Stimulated activated CD4-positive, alpha-beta T cell treated with anti-CD3 and anti-CD28 coated beads, TNF-alpha, amount 100 ng/mL, for 4 hours (primary cell): ENCODE measurements at regions not wholly inside any gene's neighbourhood (a gene's known extent, or its start where the extent isn't known, plus 50 kb on each side); places are given as distances from the start of the nearest gene placed in this dataset.

Experiments
- DNase-seq, 3 experiments: peaks; one replicate each; pipeline ENCODE4 v3.0.0-alpha.2; 2020; ENCODE audit warnings: low read depth in 3 of 3

GRCh38 chr13:105063676-105064075 is 1471.8 kb downstream of the EFNB2 start:
- DNase-seq, result no peak

DNA sequence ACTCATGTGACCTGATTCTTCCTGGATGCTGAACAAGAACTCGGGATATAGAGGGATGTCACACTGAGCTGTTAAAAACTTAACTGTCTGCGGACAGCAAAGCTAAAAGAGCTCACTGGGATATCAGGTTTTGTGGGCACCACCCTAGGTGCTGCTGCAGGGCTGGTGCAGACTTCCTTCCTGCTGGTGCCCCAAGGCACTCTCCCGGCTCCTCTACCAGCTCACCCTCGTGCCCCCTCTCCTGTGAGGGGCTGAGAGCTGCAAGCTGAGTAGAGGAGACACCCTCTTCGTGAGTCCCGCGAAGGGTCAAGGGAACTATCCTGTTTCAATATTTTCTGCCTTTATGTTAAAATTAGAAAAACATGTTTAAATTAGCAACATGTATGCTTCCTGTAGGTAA is 1475.7 kb downstream of the EFNB2 start:
- no peak for DNase-seq

GRCh38 chr13:105058517-105058916 is 1476.9 kb downstream of the EFNB2 start:
- no peak for DNase-seq

- no peak for DNase-seq
These were observed 1482.8 kb downstream of the EFNB2 start for GRCh38 chr13:105052711-105053110.

DNA sequence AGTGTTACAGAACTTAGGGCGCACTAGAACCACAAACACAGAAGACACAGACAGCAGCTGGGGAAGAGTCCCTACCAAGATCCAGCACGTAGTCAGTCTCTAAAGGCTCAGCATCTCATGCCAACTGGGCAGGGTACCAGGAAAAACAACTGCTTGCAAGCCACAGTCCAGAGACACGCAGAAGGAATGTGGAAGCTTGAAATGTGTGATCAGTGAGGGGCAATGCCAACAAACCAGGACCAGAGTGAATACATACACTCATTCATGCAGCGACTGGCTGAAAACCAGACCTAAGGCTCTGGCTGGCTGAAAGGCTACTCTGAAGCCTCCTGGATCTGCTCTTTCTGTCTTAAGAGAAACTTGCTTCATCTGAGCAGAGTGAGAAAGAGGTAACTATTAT is 1484.8 kb downstream of the EFNB2 start:
- DNase-seq, result no peak

- no peak for DNase-seq
These were observed 1486.8 kb downstream of the EFNB2 start for GRCh38 chr13:105048677-105049076.

- no peak for DNase-seq
These were observed 1487.7 kb downstream of the EFNB2 start for GRCh38 chr13:105047676-105048295.

- no peak for DNase-seq
These were observed 1498.4 kb downstream of the EFNB2 start for GRCh38 chr13:105037110-105037509.

DNA sequence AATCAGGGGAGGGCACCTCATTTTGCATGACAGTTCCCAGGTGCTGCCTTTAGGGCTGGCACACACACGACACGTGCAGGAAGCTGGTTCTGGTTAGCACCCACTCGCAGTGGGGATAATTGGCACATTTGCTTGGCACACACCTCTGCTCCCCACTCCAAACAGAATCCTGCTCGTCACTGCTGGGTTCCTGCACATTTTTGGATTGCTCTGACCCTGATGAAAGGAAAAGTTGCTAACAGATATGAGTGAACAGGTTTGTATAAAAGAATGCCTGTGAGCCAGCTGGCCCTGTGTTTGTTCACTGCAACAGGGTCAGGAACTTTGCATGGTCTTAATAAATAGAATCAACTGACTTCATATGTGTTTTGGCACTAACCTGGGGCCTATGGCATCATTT is 1500.4 kb downstream of the EFNB2 start:
- DNase-seq, result no peak

GRCh38 chr13:105033999-105034398 is 1501.5 kb downstream of the EFNB2 start:
- no peak for DNase-seq

DNA sequence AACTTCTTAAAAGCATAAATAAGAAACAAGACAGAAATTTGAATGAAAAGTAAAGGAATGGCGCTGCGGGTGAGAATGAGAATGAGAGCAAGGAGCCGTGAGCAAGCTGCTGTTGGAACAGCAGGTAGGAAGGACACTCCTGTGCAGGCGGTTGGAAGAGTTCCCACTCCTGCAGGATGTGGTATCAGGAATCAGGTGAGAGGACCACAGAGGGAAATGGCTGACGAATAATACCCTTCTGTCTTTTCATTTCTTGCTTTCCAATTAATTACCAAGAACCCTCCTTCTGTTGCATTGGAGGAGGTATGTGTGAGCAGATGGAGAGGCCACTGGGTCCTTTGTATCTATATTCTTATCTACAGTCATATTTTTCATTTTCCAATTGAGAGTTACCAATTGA is 1504.2 kb downstream of the EFNB2 start:
- no peak for DNase-seq

GRCh38 chr13:105030851-105031250 is 1504.6 kb downstream of the EFNB2 start:
- DNase-seq, result no peak

DNA sequence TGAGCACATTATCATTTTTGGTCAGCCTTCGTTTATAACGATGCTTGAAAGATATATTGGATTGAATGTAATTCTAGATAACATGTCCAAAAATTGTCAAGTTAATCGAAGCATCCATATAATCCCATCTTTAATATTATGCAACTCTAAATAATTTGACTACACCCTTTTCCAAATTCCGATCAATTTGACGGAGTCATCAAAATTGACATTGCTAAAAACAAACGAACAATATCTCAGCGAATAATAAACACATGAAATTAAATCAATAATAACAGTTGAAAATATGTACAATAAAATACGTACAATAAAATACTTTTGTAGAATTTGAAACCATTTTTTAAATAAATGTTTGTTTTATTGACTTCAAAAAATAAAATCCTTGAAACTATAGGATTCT is 1516.4 kb downstream of the EFNB2 start:
- no peak for DNase-seq

DNA sequence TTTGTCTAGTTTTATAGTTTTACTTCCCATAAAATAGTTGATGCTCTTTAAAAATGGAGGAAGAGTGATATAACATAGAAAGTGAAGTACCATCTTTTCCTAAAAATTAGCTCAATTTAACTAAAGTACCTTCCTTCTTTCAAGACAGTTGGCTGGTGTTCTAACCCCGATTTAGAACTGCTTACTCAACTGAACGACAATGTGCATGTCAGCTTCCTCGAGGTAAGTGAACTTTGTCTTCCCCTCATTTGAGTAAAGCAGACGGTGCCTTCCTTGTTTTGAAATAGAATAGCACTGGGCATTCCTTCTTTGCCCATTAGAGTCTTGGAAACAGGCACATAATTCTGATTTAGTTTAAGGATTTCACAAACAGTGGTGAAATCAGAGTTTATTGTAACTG is 1519.2 kb downstream of the EFNB2 start:
- no peak for DNase-seq

GRCh38 chr13:105008604-105009003 is 1526.9 kb downstream of the EFNB2 start:
- no peak for DNase-seq

- DNase-seq, result no peak
These were observed 1528.2 kb downstream of the EFNB2 start for GRCh38 chr13:105007166-105007808.

- no peak for DNase-seq
These were observed 1539.4 kb downstream of the EFNB2 start for GRCh38 chr13:104996022-104996421.

DNA sequence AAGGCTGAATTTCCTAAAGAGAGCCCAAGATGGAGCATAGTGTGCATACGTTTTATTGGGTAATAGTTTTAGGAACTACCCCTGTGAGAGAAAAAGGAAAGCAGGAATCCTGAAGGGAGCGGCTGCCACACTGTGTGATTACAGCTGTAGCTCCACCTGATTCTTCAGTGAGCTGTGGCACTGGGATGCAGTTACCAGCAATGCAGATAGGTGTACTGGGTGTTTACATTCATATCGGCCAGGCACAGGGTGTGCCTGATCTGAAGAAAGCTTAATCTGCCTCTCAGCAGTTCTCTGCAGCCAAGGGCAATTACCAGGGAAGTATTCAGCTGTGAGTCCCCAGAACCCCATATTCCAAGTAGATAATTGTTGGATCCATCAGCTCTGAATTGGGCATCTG is 1541.8 kb downstream of the EFNB2 start:
- DNase-seq, result no peak

GRCh38 chr13:104987621-104988020 is 1547.8 kb downstream of the EFNB2 start:
- DNase-seq, result no peak

DNA sequence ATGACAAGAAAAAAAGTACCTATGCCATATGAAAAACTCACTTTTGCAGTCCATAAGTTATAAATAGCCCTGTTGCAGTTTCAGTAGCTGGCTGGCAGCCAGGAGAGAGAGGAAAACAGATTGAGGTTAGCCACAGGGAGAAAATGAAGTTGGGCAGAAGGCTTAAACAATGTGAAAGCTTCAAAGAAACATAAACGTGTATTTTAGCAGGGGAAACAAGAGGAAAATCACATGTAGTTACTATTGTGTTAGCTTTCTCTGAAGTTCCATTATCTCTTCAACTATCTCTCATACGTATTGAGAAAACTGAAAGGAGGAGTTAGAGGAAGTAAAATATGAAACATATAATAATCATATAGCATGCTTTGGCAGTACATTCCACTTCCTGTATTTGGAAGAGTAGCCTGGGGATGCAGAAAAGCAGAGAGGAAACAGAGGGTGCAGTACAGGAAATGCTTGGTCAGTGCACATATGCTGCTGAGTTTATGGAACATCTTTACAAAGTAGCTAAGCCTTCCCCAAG is 1551.1 kb downstream of the EFNB2 start:
- DNase-seq, result peak in 1 of 3 experiments; percentile 2

GRCh38 chr13:104983601-104984000 is 1551.9 kb downstream of the EFNB2 start:
- no peak for DNase-seq

DNA sequence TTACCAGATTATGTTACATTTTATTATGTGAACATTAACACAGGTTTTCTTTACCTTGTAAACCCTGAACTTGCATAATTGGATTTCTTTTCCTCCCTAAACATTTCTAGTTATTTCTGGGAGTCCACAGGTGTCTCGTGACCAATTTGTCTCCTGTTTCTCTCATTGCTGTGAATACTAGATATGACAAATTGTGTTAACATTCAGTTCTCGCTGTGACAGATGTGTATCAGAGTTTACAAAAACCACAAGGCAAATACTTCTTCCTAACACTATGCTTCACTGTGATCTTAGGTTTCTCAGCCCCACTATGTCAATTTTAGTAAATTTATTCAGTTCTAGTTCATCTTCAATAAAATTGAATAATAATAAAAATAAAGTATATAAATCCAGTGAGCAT is 1554.9 kb downstream of the EFNB2 start:
- DNase-seq, result no peak

DNA sequence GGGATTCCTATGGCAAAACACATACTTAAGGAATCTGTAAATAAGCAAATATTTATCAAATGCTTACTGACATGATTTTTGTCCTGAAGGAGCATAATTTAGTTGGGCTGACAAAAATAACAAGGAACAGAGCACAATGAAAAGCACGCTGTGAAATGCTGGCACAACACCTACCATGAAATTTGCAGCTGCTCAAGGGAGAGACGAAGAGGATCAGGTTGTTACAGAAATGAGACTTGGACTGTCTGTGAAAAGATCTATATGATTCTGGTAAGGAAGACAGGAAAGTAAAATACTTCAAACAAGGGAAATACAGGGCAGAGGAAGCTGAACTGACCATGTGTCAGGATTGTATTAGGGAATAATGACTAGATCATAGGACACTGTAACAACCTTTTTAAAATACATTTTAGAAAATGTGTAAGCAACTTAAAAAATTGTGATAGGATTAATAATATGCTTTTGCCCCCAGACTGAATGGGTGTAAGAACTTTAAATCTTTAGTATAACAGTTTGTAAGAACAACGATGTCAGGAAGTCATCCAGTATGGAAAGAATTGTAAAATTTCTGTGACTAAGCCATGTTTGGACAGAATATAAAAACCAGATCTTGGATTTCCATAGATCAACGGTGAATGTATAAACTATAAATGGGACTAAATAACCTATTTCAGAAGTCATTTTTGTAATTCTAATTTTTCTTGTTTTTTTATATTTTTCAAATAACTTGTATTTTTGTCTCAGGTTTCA is 1556.0 kb downstream of the EFNB2 start:
- DNase-seq, result no peak
